ENCODE measurements at regions not wholly inside any gene's neighbourhood (a gene's known extent, or its start where the extent isn't known, plus 50 kb on each side); places are given as distances from the start of the nearest gene placed in this dataset.

- no peaks in the 10 kb centered on the region for H3K9me3 ChIP-seq (ENCODE audit: low read length)
- no peak overlapping the region for H3K9ac ChIP-seq (ENCODE audit: low read length)
- intact Hi-C loops (cut with micrococcal nuclease) = no loop called here
- H3K4me1 ChIP-seq (ENCODE audit: insufficient read depth, low read length) = no peaks in the 10 kb centered on the region
- no peak overlapping the region for H3K4me3 ChIP-seq (ENCODE audit: low read length)
- H3F3A ChIP-seq (ENCODE audit: low read length, unreplicated experiment) = no peaks in the 10 kb centered on the region
- TF ChIP-seq EZH2phosphoT487 (IDR thresholded peaks at IDR 0.05; ENCODE audit: borderline replicate concordance, low read length) (no peak), EZH2 (IDR thresholded peaks at IDR 0.05; ENCODE audit: low read length, unreplicated experiment) (no peak), CTCF (conservative IDR thresholded peaks at IDR 0.05; ENCODE audit: low read depth, low read length) (no peak)
- H4K20me1 ChIP-seq (ENCODE audit: low read length) = no peaks in the 10 kb centered on the region
- ChIA-PET CTCF (no interaction called here), POLR2A (ENCODE audit: unreplicated experiment) (no interaction called here)
- H3K4me2 ChIP-seq (ENCODE audit: low read length) = no peak overlapping the region
- BruUV-seq (replicated peaks) = no TSS peak
- no peak overlapping the region for H2AFZ ChIP-seq (ENCODE audit: low read length)
- no peaks in the 10 kb centered on the region for H3K79me2 ChIP-seq (ENCODE audit: low read length)
- no peaks in the 10 kb centered on the region for H3K9me2 ChIP-seq (replicated peaks; ENCODE audit: low read length)
- DNase-seq (no peak), ATAC-seq (no peak)
- H3K27me3 ChIP-seq (ENCODE audit: low read length) = no peaks in the 10 kb centered on the region
- no peaks in the 10 kb centered on the region for H3K36me3 ChIP-seq (ENCODE audit: low read depth, low read length)
- no peak overlapping the region for H3K27ac ChIP-seq (ENCODE audit: low read length)
Measured at GRCh38 chr5:126189231-126189630, 234.0 kb upstream of the GRAMD2B start.

GRCh38 chr5:126189862-126190261, 233.3 kb upstream of the GRAMD2B start:
- TF ChIP-seq CTCF (conservative IDR thresholded peaks at IDR 0.05; ENCODE audit: low read depth, low read length) (no peak), EZH2 (IDR thresholded peaks at IDR 0.05; ENCODE audit: low read length, unreplicated experiment) (no peak), EZH2phosphoT487 (IDR thresholded peaks at IDR 0.05; ENCODE audit: borderline replicate concordance, low read length) (no peak)
- ChIA-PET POLR2A (ENCODE audit: unreplicated experiment) (no interaction called here), CTCF (no interaction called here)
- DNase-seq (no peak), ATAC-seq (no peak)
- no peaks in the 10 kb centered on the region for H3K9me2 ChIP-seq (replicated peaks; ENCODE audit: low read length)
- H2AFZ ChIP-seq (ENCODE audit: low read length) = no peak overlapping the region
- no peaks in the 10 kb centered on the region for H3K36me3 ChIP-seq (ENCODE audit: low read depth, low read length)
- no peaks in the 10 kb centered on the region for H3K4me1 ChIP-seq (ENCODE audit: insufficient read depth, low read length)
- no peak overlapping the region for H3K9ac ChIP-seq (ENCODE audit: low read length)
- intact Hi-C loops (cut with micrococcal nuclease) = no loop called here
- H3F3A ChIP-seq (ENCODE audit: low read length, unreplicated experiment) = no peaks in the 10 kb centered on the region
- no peak overlapping the region for H3K4me3 ChIP-seq (ENCODE audit: low read length)
- H3K79me2 ChIP-seq (ENCODE audit: low read length) = no peaks in the 10 kb centered on the region
- no peaks in the 10 kb centered on the region for H4K20me1 ChIP-seq (ENCODE audit: low read length)
- H3K27me3 ChIP-seq (ENCODE audit: low read length) = no peaks in the 10 kb centered on the region
- no peak overlapping the region for H3K27ac ChIP-seq (ENCODE audit: low read length)
- no TSS peak for BruUV-seq (replicated peaks)
- no peak overlapping the region for H3K4me2 ChIP-seq (ENCODE audit: low read length)
- no peaks in the 10 kb centered on the region for H3K9me3 ChIP-seq (ENCODE audit: low read length)

- Histone ChIP-seq H3K4me3 (ENCODE audit: low read length) (no peak overlapping the region), H3K36me3 (ENCODE audit: low read depth, low read length) (no peaks in the 10 kb centered on the region), H3K9me3 (ENCODE audit: low read length) (no peaks in the 10 kb centered on the region), H3K79me2 (ENCODE audit: low read length) (no peaks in the 10 kb centered on the region), H3K9ac (ENCODE audit: low read length) (no peak overlapping the region), H3K4me2 (ENCODE audit: low read length) (no peak overlapping the region), H3K27ac (ENCODE audit: low read length) (no peak overlapping the region), H3F3A (ENCODE audit: low read length, unreplicated experiment) (no peaks in the 10 kb centered on the region), H2AFZ (ENCODE audit: low read length) (no peak overlapping the region), H4K20me1 (ENCODE audit: low read length) (no peaks in the 10 kb centered on the region), H3K4me1 (ENCODE audit: insufficient read depth, low read length) (no peaks in the 10 kb centered on the region), H3K27me3 (ENCODE audit: low read length) (no peaks in the 10 kb centered on the region), H3K9me2 (replicated peaks; ENCODE audit: low read length) (no peaks in the 10 kb centered on the region)
- TF ChIP-seq CTCF (conservative IDR thresholded peaks at IDR 0.05; ENCODE audit: low read depth, low read length) = no peak
- no peak for TF ChIP-seq EZH2 (IDR thresholded peaks at IDR 0.05; ENCODE audit: low read length, unreplicated experiment)
- no peak for TF ChIP-seq EZH2phosphoT487 (IDR thresholded peaks at IDR 0.05; ENCODE audit: borderline replicate concordance, low read length)
- CTCF ChIA-PET = no interaction called here
- DNase-seq (no peak), ATAC-seq (no peak)
- POLR2A ChIA-PET (ENCODE audit: unreplicated experiment) = no interaction called here
- intact Hi-C loops (cut with micrococcal nuclease) = no loop called here
- BruUV-seq (replicated peaks) = no TSS peak
Measured at GRCh38 chr5:126192226-126192625, 231.0 kb upstream of the GRAMD2B start.
